Natural killer cell (primary cell): ENCODE measurements at regions not wholly inside any gene's neighbourhood (a gene's known extent, or its start where the extent isn't known, plus 50 kb on each side); places are given as distances from the start of the nearest gene placed in this dataset.

Experiments
- ATAC-seq, 3 donors: fragments of 150-1000 bp in 2 of 3; fragments of 200-7000 bp in 1 of 3; cut with Tn5 transposase; 1 replicate in 1 of 3; 2 replicates in 2 of 3; pipeline ENCODE4 v1.10.0; 2021; ENCODE audit warnings: mild to moderate bottlenecking in 2 of 3, moderate library complexity in 2 of 3
- DNase-seq, 2 donors: peaks; one replicate each; pipeline versions ENCODE4 v3.0.0 to v3.0.0-alpha.2; 2013 to 2021; ENCODE audit warnings: mixed read lengths in 1 of 2
- H3K27ac ChIP-seq: one replicate; pipeline ENCODE4 v1.5.1; 2013; ENCODE audit warnings: mild to moderate bottlenecking, low read length
- H3K27me3 ChIP-seq: one replicate; pipeline ENCODE4 v1.6.1; 2013; ENCODE audit warnings: low read length; ENCODE audit not compliant: control insufficient read depth, insufficient read depth
- H3K36me3 ChIP-seq: one replicate; pipeline ENCODE4 v1.6.1; 2013; ENCODE audit warnings: low read length; ENCODE audit not compliant: control insufficient read depth, insufficient read depth
- H3K4me1 ChIP-seq: one replicate; pipeline ENCODE4 v1.6.1; 2013; ENCODE audit warnings: low read length; ENCODE audit not compliant: control insufficient read depth, insufficient read depth
- H3K4me3 ChIP-seq: one replicate; pipeline ENCODE4 v1.5.1; 2013; ENCODE audit warnings: low read length
- H3K9me3 ChIP-seq: one replicate; pipeline ENCODE4 v1.6.1; 2013; ENCODE audit warnings: low read length; ENCODE audit not compliant: control insufficient read depth, insufficient read depth
- H3K27ac Mint-ChIP-seq, 2 donors: one replicate each; pipeline ENCODE4 v1.8.0; 2022; ENCODE audit warnings: mild to moderate bottlenecking in 2 of 2, mixed read lengths in 2 of 2, moderate library complexity in 1 of 2
- H3K27me3 Mint-ChIP-seq, 2 donors: one replicate each; pipeline ENCODE4 v1.8.0; 2022; ENCODE audit warnings: low read depth in 2 of 2, mixed read lengths in 2 of 2
- H3K36me3 Mint-ChIP-seq: one replicate; pipeline ENCODE4 v1.8.0; 2022; ENCODE audit warnings: mixed read lengths
- H3K4me1 Mint-ChIP-seq, 2 donors: one replicate each; pipeline ENCODE4 v1.8.0; 2022; ENCODE audit warnings: mixed read lengths in 2 of 2
- H3K4me3 Mint-ChIP-seq: one replicate; pipeline ENCODE4 v1.8.0; 2022; ENCODE audit warnings: mild to moderate bottlenecking, moderate library complexity, mixed read lengths
- H3K9me3 Mint-ChIP-seq, 2 donors: one replicate each; pipeline ENCODE4 v1.8.0; 2022; ENCODE audit warnings: mixed read lengths in 2 of 2
- whole genome bisulfite sequencing: methylation state at CpG from one replicate; pipeline ENCODE4 v1.1.7; 2013; ENCODE audit warnings: missing lambda C conversion rate; ENCODE audit not compliant: insufficient coverage; 5-methylcytosine and 5-hydroxymethylcytosine counted together
- intact Hi-C: fragments of 100-400 bp; cut with micrococcal nuclease; formaldehyde crosslinking; loops from one replicate; pipeline ENCODE4 v1.14.2; 2022
- TF ChIP-seq, protein P1 (sequence below): fragments of 200-600 bp; IDR thresholded peaks from one replicate; pipeline ENCODE4 v1.8.0; 2022; ENCODE audit warnings: antibody characterized with exemption

DNA sequence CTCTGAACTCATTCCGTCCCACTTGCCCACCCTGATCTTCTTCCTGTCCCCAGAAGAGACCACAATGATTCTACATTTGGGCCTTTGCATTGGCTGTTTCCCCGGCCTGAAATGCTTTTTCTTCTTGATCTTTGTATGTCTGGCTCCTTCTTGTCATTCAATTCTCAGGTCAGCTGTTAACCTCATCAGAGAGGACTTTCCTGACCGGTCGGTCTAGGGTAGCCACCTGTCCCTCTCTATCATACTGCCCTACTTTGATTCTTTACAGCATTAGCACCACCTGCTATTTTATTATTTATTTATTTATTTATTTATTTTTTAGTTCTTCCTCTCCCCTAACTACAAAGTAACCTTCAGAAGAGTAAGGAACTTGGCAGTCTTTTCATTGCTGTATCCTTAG is 84.3 kb downstream of the DYRK2 start:
- Histone ChIP-seq H3K36me3 (no peaks in the 10 kb centered on the region), H3K27ac (no peak overlapping the region), H3K4me1 (no peaks in the 10 kb centered on the region), H3K4me3 (no peak overlapping the region), H3K9me3 (no peaks in the 10 kb centered on the region), H3K27me3 (no peaks in the 10 kb centered on the region)
- ATAC-seq = no peak
- no peak overlapping the region for H3K27ac Mint-ChIP-seq
- intact Hi-C loops = no loop called here
- no peaks in the 10 kb centered on the region for H3K36me3 Mint-ChIP-seq
- no peaks in the 10 kb centered on the region for H3K4me1 Mint-ChIP-seq
- H3K27me3 Mint-ChIP-seq = peaks cover 0 to 10% of the 10 kb centered on the region in 2 donors
- 88% methylated on average over 4 of the region's 4 CpGs for WGBS
- TF ChIP-seq, protein P1, sequence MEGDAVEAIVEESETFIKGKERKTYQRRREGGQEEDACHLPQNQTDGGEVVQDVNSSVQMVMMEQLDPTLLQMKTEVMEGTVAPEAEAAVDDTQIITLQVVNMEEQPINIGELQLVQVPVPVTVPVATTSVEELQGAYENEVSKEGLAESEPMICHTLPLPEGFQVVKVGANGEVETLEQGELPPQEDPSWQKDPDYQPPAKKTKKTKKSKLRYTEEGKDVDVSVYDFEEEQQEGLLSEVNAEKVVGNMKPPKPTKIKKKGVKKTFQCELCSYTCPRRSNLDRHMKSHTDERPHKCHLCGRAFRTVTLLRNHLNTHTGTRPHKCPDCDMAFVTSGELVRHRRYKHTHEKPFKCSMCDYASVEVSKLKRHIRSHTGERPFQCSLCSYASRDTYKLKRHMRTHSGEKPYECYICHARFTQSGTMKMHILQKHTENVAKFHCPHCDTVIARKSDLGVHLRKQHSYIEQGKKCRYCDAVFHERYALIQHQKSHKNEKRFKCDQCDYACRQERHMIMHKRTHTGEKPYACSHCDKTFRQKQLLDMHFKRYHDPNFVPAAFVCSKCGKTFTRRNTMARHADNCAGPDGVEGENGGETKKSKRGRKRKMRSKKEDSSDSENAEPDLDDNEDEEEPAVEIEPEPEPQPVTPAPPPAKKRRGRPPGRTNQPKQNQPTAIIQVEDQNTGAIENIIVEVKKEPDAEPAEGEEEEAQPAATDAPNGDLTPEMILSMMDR = no peak
- H3K9me3 Mint-ChIP-seq = no peaks in the 10 kb centered on the region
- H3K4me3 Mint-ChIP-seq = no peak overlapping the region
- DNase-seq = no peak

DNA sequence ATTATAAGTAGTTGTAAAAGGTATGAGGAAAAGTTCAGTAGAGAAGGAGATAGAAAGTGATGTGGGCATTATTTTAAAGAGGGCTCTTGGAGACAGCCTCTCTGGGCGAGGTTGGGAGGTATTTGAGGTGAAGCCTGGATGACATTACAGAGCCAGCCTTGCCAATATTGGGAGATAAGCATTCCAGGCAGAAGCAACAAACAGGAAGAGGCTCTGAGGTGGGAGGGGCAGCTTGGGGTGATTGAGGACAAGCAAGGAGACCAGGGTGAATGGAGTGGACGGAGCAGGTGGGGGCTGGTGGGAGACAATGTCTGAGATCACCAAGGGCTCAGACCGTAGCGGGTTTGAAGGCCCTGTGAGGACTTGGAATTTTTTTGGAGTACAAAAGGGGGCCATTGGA is 87.3 kb downstream of the DYRK2 start:
- Mint-ChIP-seq H3K4me3 (no peak overlapping the region), H3K27me3 (peaks cover 0 to 10% of the 10 kb centered on the region in 2 donors), H3K27ac (no peak overlapping the region), H3K9me3 (no peaks in the 10 kb centered on the region), H3K4me1 (no peaks in the 10 kb centered on the region), H3K36me3 (no peaks in the 10 kb centered on the region)
- Histone ChIP-seq H3K36me3 (no peaks in the 10 kb centered on the region), H3K27me3 (no peaks in the 10 kb centered on the region), H3K27ac (no peak overlapping the region), H3K9me3 (no peaks in the 10 kb centered on the region), H3K4me3 (no peak overlapping the region), H3K4me1 (no peaks in the 10 kb centered on the region)
- no peak for ATAC-seq
- intact Hi-C loops = no loop called here
- no peak for DNase-seq
- TF ChIP-seq, protein P1 = no peak
- WGBS = 81% methylated on average over 4 of the region's 4 CpGs

DNA sequence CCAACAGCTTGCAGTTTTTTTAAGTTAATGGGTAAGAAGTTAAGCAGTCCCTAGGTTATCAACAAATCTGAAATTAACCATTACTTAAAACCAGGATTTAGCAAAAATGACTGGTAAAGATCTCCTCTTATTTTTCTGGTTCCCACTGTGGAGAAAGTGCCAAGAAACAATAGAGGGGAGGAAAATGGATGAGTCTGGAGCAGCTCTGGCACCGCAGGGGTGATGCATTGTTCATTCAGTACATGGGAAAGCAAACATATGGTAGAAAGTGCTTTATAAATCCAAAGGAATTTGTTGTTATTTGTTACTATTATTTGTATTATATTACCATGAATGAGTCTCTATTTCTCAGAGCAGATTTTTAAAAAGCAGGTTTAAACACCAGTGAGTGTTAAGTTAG is 92.2 kb downstream of the DYRK2 start:
- no peaks in the 10 kb centered on the region for H3K36me3 ChIP-seq
- no peak overlapping the region for H3K27ac ChIP-seq
- 100% methylated on average over 1 of the region's 1 CpG for WGBS
- peaks cover 5% of the 10 kb centered on the region for H3K36me3 Mint-ChIP-seq
- H3K9me3 Mint-ChIP-seq = no peaks in the 10 kb centered on the region
- intact Hi-C loops = no loop called here
- no peaks in the 10 kb centered on the region for H3K4me1 Mint-ChIP-seq
- no peak for ATAC-seq
- no peaks in the 10 kb centered on the region for H3K9me3 ChIP-seq
- H3K27me3 ChIP-seq = no peaks in the 10 kb centered on the region
- TF ChIP-seq, protein P1 = no peak
- DNase-seq = no peak
- peaks cover 0 to 3% of the 10 kb centered on the region in 2 donors for H3K27me3 Mint-ChIP-seq
- no peak overlapping the region for H3K4me3 ChIP-seq
- no peaks in the 10 kb centered on the region for H3K4me1 ChIP-seq
- H3K27ac Mint-ChIP-seq = no peak overlapping the region
- no peak overlapping the region for H3K4me3 Mint-ChIP-seq

DNA sequence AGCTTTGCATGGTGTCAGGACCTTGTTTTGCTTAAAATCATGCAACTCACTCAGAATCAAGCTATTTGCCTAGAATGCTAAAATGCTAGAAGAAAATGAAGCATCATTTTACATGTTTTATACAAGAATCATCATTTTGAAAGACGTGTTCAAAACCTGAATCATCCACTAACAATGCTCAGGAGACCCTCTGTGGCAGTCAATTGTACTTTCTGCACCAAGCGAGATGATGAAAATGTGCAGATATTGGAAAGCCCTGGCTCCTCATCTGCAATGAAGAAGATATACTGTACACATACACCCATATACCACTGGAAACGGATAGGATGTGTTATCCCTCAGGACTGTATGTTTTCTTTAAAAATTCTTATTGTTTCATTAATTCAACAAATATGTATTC is 92.7 kb downstream of the DYRK2 start:
- Histone ChIP-seq H3K9me3 (no peaks in the 10 kb centered on the region), H3K36me3 (no peaks in the 10 kb centered on the region), H3K4me1 (no peaks in the 10 kb centered on the region), H3K27me3 (no peaks in the 10 kb centered on the region), H3K27ac (no peak overlapping the region), H3K4me3 (no peak overlapping the region)
- WGBS = 83% methylated on average over 1 of the region's 3 CpGs
- peaks cover 0 to 2% of the 10 kb centered on the region in 2 donors for H3K9me3 Mint-ChIP-seq
- H3K4me3 Mint-ChIP-seq = no peak overlapping the region
- intact Hi-C loops = no loop called here
- DNase-seq (no peak), ATAC-seq (no peak)
- TF ChIP-seq, protein P1 = no peak
- peaks cover 5% of the 10 kb centered on the region for H3K36me3 Mint-ChIP-seq
- no peak overlapping the region for H3K27ac Mint-ChIP-seq
- no peaks in the 10 kb centered on the region for H3K4me1 Mint-ChIP-seq
- H3K27me3 Mint-ChIP-seq = peaks cover 0 to 4% of the 10 kb centered on the region in 2 donors
